ENCODE measurements at regions not wholly inside any gene's neighbourhood (a gene's known extent, or its start where the extent isn't known, plus 50 kb on each side); places are given as distances from the start of the nearest gene placed in this dataset.
"Not testable (repeated sequence)": the region's sequence is repeated elsewhere in the genome, so short reads cannot be mapped to it uniquely, and the experiment has no call there.

- DNase-seq, result no peak
These were observed 1226.4 kb downstream of the NSUN3 start for GRCh38 chr3:95289295-95289694.

- DNase-seq, result no peak
These were observed 1234.7 kb downstream of the NSUN3 start for GRCh38 chr3:95297581-95297980.

GRCh38 chr3:95302044-95302443, 1239.2 kb downstream of the NSUN3 start:
- no peak for DNase-seq

- no peak for DNase-seq
These were observed 1247.7 kb downstream of the NSUN3 start for GRCh38 chr3:95310560-95310959.

GRCh38 chr3:95311272-95311671, 1248.4 kb downstream of the NSUN3 start:
- no peak for DNase-seq

GRCh38 chr3:95312650-95313049, 1249.8 kb downstream of the NSUN3 start:
- peak; percentile 9 for DNase-seq

GRCh38 chr3:95319921-95320494, 1257.1 kb downstream of the NSUN3 start:
- DNase-seq, result no peak

- DNase-seq, result no peak
These were observed 1264.6 kb downstream of the NSUN3 start for GRCh38 chr3:95327478-95327877.

GRCh38 chr3:95333826-95334225, 1271.0 kb downstream of the NSUN3 start:
- no peak for DNase-seq

GRCh38 chr3:95334461-95334860, 1271.6 kb downstream of the NSUN3 start:
- DNase-seq, result peak; percentile 24

- DNase-seq, result no peak
These were observed 1272.7 kb downstream of the NSUN3 start for GRCh38 chr3:95335517-95335916.

- DNase-seq, result no peak
These were observed 1275.6 kb downstream of the NSUN3 start for GRCh38 chr3:95338446-95338845.

- DNase-seq, result no peak
These were observed 1278.5 kb downstream of the NSUN3 start for GRCh38 chr3:95341314-95341713.

GRCh38 chr3:95343228-95343627, 1280.4 kb downstream of the NSUN3 start:
- no peak for DNase-seq

GRCh38 chr3:95343767-95344166, 1280.9 kb downstream of the NSUN3 start:
- no peak for DNase-seq

GRCh38 chr3:95347936-95348335, 1285.1 kb downstream of the NSUN3 start:
- not testable (repeated sequence) for DNase-seq

GRCh38 chr3:95348879-95349278, 1286.0 kb downstream of the NSUN3 start:
- no peak for DNase-seq

- no peak for DNase-seq
These were observed 1287.2 kb downstream of the NSUN3 start for GRCh38 chr3:95350049-95350448.

- no peak for DNase-seq
These were observed 1288.3 kb downstream of the NSUN3 start for GRCh38 chr3:95351158-95351557.

- DNase-seq, result no peak
These were observed 1289.6 kb downstream of the NSUN3 start for GRCh38 chr3:95352471-95352870.

- DNase-seq, result no peak
These were observed 1291.6 kb downstream of the NSUN3 start for GRCh38 chr3:95354489-95354888.

GRCh38 chr3:95356764-95357501, 1294.1 kb downstream of the NSUN3 start:
- DNase-seq, result no peak

GRCh38 chr3:95387242-95388021, 1324.6 kb downstream of the NSUN3 start:
- DNase-seq, result no peak
